ENCODE measurements at regions not wholly inside any gene's neighbourhood (a gene's known extent, or its start where the extent isn't known, plus 50 kb on each side); places are given as distances from the start of the nearest gene placed in this dataset.

DNA sequence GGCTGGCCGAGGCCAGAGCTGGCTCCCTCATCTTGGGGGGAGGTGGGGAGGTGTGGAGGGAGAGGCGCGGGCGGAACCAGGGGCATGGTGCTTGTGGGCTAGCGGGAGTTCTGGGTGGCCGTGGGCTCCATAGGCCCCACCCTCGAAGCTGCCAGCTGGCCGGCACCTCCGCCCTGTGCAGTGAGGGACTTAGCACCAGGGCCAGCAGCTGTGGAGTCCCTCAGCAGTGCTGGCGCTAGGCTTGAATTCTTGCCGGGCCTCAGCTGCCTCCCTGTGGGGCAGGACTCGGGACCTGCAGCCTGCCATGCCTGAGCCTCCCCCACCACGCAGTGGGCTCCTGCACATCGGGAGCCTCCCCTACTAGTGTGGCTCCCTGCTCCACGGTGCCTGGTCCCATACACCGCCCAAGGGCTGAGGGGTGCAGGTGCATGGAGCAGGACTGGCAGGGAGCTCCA, 603.3 kb downstream of the PCDH18 start:
- TF ChIP-seq, protein P1, sequence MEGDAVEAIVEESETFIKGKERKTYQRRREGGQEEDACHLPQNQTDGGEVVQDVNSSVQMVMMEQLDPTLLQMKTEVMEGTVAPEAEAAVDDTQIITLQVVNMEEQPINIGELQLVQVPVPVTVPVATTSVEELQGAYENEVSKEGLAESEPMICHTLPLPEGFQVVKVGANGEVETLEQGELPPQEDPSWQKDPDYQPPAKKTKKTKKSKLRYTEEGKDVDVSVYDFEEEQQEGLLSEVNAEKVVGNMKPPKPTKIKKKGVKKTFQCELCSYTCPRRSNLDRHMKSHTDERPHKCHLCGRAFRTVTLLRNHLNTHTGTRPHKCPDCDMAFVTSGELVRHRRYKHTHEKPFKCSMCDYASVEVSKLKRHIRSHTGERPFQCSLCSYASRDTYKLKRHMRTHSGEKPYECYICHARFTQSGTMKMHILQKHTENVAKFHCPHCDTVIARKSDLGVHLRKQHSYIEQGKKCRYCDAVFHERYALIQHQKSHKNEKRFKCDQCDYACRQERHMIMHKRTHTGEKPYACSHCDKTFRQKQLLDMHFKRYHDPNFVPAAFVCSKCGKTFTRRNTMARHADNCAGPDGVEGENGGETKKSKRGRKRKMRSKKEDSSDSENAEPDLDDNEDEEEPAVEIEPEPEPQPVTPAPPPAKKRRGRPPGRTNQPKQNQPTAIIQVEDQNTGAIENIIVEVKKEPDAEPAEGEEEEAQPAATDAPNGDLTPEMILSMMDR (tag by site-specific recombination; IDR thresholded peaks at IDR 0.05): no peak
- TF ChIP-seq REST (tag by site-specific recombination; IDR thresholded peaks at IDR 0.05): no peak
- TF ChIP-seq ZFP69B (tag by site-specific recombination; IDR thresholded peaks at IDR 0.05): no peak
- TF ChIP-seq ZNF561 (tag by site-specific recombination; IDR thresholded peaks at IDR 0.05; ENCODE audit: borderline replicate concordance): no peak
- TF ChIP-seq ZNF114 (tag by site-specific recombination; IDR thresholded peaks at IDR 0.05): no peak
- no peak for TF ChIP-seq ZSCAN30 (tag by site-specific recombination; IDR thresholded peaks at IDR 0.05)
